Neural cell (in vitro differentiated cells): ENCODE measurements at regions not wholly inside any gene's neighbourhood (a gene's known extent, or its start where the extent isn't known, plus 50 kb on each side); places are given as distances from the start of the nearest gene placed in this dataset.

Source experiments
- EZH2 ChIP-seq: fragments of 200-600, 300-800 bp; shearing (Covaris generic), sonication (generic); IDR thresholded peaks from 2 replicates; pipeline ENCODE4 v1.6.1; 2014; ENCODE audit warnings: antibody characterized with exemption, low read length, borderline replicate concordance, mild to moderate bottlenecking; ENCODE audit not compliant: insufficient read depth, poor library complexity, severe bottlenecking
- MXI1 ChIP-seq: fragments of 450-650 bp; conservative IDR thresholded peaks from 2 replicates; pipeline ENCODE4 v1.6.1; 2014; ENCODE audit warnings: antibody characterized with exemption, mild to moderate bottlenecking; ENCODE audit not compliant: poor library complexity, severe bottlenecking
- POLR2AphosphoS5 ChIP-seq: IDR thresholded peaks from 2 replicates; pipeline ENCODE4 v1.6.1; 2012
- TAF1 ChIP-seq: IDR thresholded peaks from 2 replicates; pipeline ENCODE4 v1.6.1; 2012; ENCODE audit warnings: low read depth
- TF ChIP-seq, protein P1 (sequence below): fragments of 450-650 bp; IDR thresholded peaks from 2 replicates; pipeline ENCODE4 v1.5.1; 2014; ENCODE audit warnings: antibody characterized with exemption, mild to moderate bottlenecking, moderate library complexity; ENCODE audit not compliant: poor library complexity, severe bottlenecking
- TF ChIP-seq, protein P2 (sequence below): IDR thresholded peaks from 2 replicates; pipeline ENCODE4 v1.6.1; 2012; ENCODE audit warnings: borderline replicate concordance

DNA sequence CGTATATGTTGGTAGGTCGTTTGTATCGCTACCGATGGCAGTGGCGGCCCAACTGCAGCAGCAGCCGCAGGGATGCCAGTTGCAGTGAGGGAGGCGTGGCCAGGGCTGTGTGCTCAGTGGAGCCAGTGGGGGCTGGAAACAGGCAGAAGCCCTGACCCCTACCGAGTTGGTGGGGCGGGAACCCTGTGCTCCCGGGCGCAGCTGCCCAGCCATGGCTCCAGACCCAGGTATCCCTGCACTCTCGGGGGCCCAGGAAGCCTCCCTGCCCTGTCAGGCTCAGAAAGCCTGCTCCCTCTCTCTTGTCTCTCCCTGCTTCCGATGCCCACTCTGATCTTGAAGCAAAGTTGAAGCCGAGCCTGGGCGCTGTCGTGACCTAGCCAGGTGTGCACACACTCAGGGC lies 78.6 kb upstream of the ITGB1 start:
- TF ChIP-seq, protein P1, sequence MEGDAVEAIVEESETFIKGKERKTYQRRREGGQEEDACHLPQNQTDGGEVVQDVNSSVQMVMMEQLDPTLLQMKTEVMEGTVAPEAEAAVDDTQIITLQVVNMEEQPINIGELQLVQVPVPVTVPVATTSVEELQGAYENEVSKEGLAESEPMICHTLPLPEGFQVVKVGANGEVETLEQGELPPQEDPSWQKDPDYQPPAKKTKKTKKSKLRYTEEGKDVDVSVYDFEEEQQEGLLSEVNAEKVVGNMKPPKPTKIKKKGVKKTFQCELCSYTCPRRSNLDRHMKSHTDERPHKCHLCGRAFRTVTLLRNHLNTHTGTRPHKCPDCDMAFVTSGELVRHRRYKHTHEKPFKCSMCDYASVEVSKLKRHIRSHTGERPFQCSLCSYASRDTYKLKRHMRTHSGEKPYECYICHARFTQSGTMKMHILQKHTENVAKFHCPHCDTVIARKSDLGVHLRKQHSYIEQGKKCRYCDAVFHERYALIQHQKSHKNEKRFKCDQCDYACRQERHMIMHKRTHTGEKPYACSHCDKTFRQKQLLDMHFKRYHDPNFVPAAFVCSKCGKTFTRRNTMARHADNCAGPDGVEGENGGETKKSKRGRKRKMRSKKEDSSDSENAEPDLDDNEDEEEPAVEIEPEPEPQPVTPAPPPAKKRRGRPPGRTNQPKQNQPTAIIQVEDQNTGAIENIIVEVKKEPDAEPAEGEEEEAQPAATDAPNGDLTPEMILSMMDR = no peak
- TF ChIP-seq MXI1 (no peak), POLR2AphosphoS5 (no peak), EZH2 (no peak), TAF1 (no peak)
- TF ChIP-seq, protein P2, sequence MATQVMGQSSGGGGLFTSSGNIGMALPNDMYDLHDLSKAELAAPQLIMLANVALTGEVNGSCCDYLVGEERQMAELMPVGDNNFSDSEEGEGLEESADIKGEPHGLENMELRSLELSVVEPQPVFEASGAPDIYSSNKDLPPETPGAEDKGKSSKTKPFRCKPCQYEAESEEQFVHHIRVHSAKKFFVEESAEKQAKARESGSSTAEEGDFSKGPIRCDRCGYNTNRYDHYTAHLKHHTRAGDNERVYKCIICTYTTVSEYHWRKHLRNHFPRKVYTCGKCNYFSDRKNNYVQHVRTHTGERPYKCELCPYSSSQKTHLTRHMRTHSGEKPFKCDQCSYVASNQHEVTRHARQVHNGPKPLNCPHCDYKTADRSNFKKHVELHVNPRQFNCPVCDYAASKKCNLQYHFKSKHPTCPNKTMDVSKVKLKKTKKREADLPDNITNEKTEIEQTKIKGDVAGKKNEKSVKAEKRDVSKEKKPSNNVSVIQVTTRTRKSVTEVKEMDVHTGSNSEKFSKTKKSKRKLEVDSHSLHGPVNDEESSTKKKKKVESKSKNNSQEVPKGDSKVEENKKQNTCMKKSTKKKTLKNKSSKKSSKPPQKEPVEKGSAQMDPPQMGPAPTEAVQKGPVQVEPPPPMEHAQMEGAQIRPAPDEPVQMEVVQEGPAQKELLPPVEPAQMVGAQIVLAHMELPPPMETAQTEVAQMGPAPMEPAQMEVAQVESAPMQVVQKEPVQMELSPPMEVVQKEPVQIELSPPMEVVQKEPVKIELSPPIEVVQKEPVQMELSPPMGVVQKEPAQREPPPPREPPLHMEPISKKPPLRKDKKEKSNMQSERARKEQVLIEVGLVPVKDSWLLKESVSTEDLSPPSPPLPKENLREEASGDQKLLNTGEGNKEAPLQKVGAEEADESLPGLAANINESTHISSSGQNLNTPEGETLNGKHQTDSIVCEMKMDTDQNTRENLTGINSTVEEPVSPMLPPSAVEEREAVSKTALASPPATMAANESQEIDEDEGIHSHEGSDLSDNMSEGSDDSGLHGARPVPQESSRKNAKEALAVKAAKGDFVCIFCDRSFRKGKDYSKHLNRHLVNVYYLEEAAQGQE = no peak
